ENCODE measurements at regions not wholly inside any gene's neighbourhood (a gene's known extent, or its start where the extent isn't known, plus 50 kb on each side); places are given as distances from the start of the nearest gene placed in this dataset.

DNA sequence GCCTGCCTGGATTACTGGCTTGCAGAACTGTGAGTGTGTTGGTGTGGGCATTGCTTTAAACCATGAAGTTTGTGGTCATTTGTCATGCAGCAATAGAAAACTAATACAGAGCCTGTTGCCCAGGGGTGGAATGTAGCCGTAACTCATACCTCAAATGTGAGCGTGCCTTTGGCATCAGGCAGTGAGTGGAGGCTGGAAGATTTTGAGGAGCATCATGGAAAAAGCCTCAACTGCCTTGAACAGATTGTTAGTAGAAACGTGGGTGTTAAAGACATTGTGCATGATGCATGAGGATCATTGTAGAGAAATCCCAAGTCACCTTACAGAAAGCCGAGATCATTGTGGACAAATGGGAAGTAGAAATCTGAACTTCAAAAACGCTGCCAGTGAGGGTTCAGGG is 580.5 kb downstream of the AACS start:
- TF ChIP-seq, protein P1, sequence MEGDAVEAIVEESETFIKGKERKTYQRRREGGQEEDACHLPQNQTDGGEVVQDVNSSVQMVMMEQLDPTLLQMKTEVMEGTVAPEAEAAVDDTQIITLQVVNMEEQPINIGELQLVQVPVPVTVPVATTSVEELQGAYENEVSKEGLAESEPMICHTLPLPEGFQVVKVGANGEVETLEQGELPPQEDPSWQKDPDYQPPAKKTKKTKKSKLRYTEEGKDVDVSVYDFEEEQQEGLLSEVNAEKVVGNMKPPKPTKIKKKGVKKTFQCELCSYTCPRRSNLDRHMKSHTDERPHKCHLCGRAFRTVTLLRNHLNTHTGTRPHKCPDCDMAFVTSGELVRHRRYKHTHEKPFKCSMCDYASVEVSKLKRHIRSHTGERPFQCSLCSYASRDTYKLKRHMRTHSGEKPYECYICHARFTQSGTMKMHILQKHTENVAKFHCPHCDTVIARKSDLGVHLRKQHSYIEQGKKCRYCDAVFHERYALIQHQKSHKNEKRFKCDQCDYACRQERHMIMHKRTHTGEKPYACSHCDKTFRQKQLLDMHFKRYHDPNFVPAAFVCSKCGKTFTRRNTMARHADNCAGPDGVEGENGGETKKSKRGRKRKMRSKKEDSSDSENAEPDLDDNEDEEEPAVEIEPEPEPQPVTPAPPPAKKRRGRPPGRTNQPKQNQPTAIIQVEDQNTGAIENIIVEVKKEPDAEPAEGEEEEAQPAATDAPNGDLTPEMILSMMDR (conservative IDR thresholded peaks at IDR 0.05 in 1 of 2, IDR thresholded peaks at IDR 0.05 in 1 of 2; ENCODE audit: extremely low read depth in 1 of 2, insufficient read depth in 1 of 2, low read depth in 1 of 2, low read length in 2 of 2), result no peak
- TF ChIP-seq EZH2 (IDR thresholded peaks at IDR 0.05; ENCODE audit: borderline replicate concordance, low read length), result no peak

All from mammary epithelial cell (primary cell).